ENCODE measurements at regions not wholly inside any gene's neighbourhood (a gene's known extent, or its start where the extent isn't known, plus 50 kb on each side); places are given as distances from the start of the nearest gene placed in this dataset.

- Histone ChIP-seq H3K27me3 (ENCODE audit: control insufficient read depth, insufficient read depth, low read length) (no peaks in the 10 kb centered on the region), H3K27ac (ENCODE audit: low read length) (no peak overlapping the region), H3K9me3 (ENCODE audit: control insufficient read depth, low read depth, low read length) (peaks cover 4% of the 10 kb centered on the region), H3K36me3 (ENCODE audit: control insufficient read depth, insufficient read depth, low read length) (no peaks in the 10 kb centered on the region), H3K4me1 (ENCODE audit: control insufficient read depth, insufficient read depth, low read length) (peaks cover 72% of the 10 kb centered on the region), H3K4me3 (ENCODE audit: low read length) (no peak overlapping the region)
- peak in 1 of 2 donors; percentile 59 for DNase-seq
- WGBS (ENCODE audit: insufficient coverage, low lambda C conversion rate): 20% methylated on average over 1 of the region's 19 CpGs
Observed at GRCh38 chr16:85562093-85562786, 50.9 kb upstream of the GSE1 start.

- H3K36me3 ChIP-seq (ENCODE audit: control insufficient read depth, insufficient read depth, low read length): no peaks in the 10 kb centered on the region
Observed at GRCh38 chr16:85563034-85563433, 50.1 kb upstream of the GSE1 start.

More at GRCh38 chr16:85563034-85563433, 50.1 kb upstream of the GSE1 start:
- WGBS (ENCODE audit: insufficient coverage, low lambda C conversion rate): no CpG with 5 or more reads among the region's 8 CpGs
- Histone ChIP-seq H3K4me3 (ENCODE audit: low read length) (no peak overlapping the region), H3K27me3 (ENCODE audit: control insufficient read depth, insufficient read depth, low read length) (no peaks in the 10 kb centered on the region), H3K9me3 (ENCODE audit: control insufficient read depth, low read depth, low read length) (peaks cover 7% of the 10 kb centered on the region), H3K27ac (ENCODE audit: low read length) (no peak overlapping the region), H3K4me1 (ENCODE audit: control insufficient read depth, insufficient read depth, low read length) (peaks cover 72% of the 10 kb centered on the region)
- no peak for DNase-seq
